ENCODE measurements at regions not wholly inside any gene's neighbourhood (a gene's known extent, or its start where the extent isn't known, plus 50 kb on each side); places are given as distances from the start of the nearest gene placed in this dataset.

GRCh38 chr16:86196687-86197391, 297.9 kb downstream of the IRF8 start:
- no peak for DNase-seq (ENCODE audit: low read depth in 2 of 2)

- DNase-seq (ENCODE audit: low read depth in 2 of 2), result no peak
These were observed 299.5 kb downstream of the IRF8 start for GRCh38 chr16:86198206-86199118.

GRCh38 chr16:86199182-86199581, 300.2 kb downstream of the IRF8 start:
- DNase-seq (ENCODE audit: low read depth in 2 of 2), result no peak

- DNase-seq (ENCODE audit: low read depth in 2 of 2), result no peak
These were observed 301.1 kb downstream of the IRF8 start for GRCh38 chr16:86199871-86200695.

- no peak for DNase-seq (ENCODE audit: low read depth in 2 of 2)
These were observed 301.8 kb downstream of the IRF8 start for GRCh38 chr16:86200722-86201121.

- no peak for DNase-seq (ENCODE audit: low read depth in 2 of 2)
These were observed 302.8 kb downstream of the IRF8 start for GRCh38 chr16:86201746-86202145.

- DNase-seq (ENCODE audit: low read depth in 2 of 2), result no peak
These were observed 303.3 kb downstream of the IRF8 start for GRCh38 chr16:86202267-86202666.

- DNase-seq (ENCODE audit: low read depth in 2 of 2), result no peak
These were observed 303.9 kb downstream of the IRF8 start for GRCh38 chr16:86202760-86203426.

- no peak for DNase-seq (ENCODE audit: low read depth in 2 of 2)
These were observed 304.8 kb downstream of the IRF8 start for GRCh38 chr16:86203557-86204275.

GRCh38 chr16:86205521-86206245, 304.6 kb upstream of the FOXF1 start:
- no peak for DNase-seq (ENCODE audit: low read depth in 2 of 2)

GRCh38 chr16:86207350-86207749, 303.0 kb upstream of the FOXF1 start:
- no peak for DNase-seq (ENCODE audit: low read depth in 2 of 2)

- no peak for DNase-seq (ENCODE audit: low read depth in 2 of 2)
These were observed 301.1 kb upstream of the FOXF1 start for GRCh38 chr16:86209202-86209601.

- DNase-seq (ENCODE audit: low read depth in 2 of 2), result no peak
These were observed 299.7 kb upstream of the FOXF1 start for GRCh38 chr16:86210403-86211193.

- DNase-seq (ENCODE audit: low read depth in 2 of 2), result no peak
These were observed 299.1 kb upstream of the FOXF1 start for GRCh38 chr16:86211265-86211664.

GRCh38 chr16:86211800-86212199, 298.5 kb upstream of the FOXF1 start:
- DNase-seq (ENCODE audit: low read depth in 2 of 2), result no peak

- DNase-seq (ENCODE audit: low read depth in 2 of 2), result no peak
These were observed 297.5 kb upstream of the FOXF1 start for GRCh38 chr16:86212706-86213436.

- no peak for DNase-seq (ENCODE audit: low read depth in 2 of 2)
These were observed 296.7 kb upstream of the FOXF1 start for GRCh38 chr16:86213437-86214205.

All from stimulated activated CD4-positive, alpha-beta T cell treated with anti-CD3 and anti-CD28 coated beads, Interleukin-15, amount 100 ng/mL, for 48 hours (primary cell).